ENCODE measurements at regions not wholly inside any gene's neighbourhood (a gene's known extent, or its start where the extent isn't known, plus 50 kb on each side); places are given as distances from the start of the nearest gene placed in this dataset.

- CTCF ChIA-PET (ENCODE audit: unreplicated experiment) = no interaction called here
- Histone ChIP-seq H3K4me1 (ENCODE audit: insufficient read depth, low read length, poor library complexity, severe bottlenecking) (no peaks in the 10 kb centered on the region), H2AFZ (ENCODE audit: low read length) (no peak overlapping the region), H3K79me2 (ENCODE audit: insufficient read depth, low read depth, low read length) (no peaks in the 10 kb centered on the region), H3K36me3 (ENCODE audit: insufficient read depth, low read length) (no peaks in the 10 kb centered on the region), H3K4me3 (ENCODE audit: low read depth, low read length, poor library complexity, severe bottlenecking) (no peak overlapping the region), H3K27ac (ENCODE audit: low read depth, low read length, poor library complexity, severe bottlenecking) (no peak overlapping the region), H3K9me3 (ENCODE audit: low read length) (no peaks in the 10 kb centered on the region), H3K4me2 (ENCODE audit: low read length) (no peak overlapping the region), H4K20me1 (ENCODE audit: insufficient read depth, low read length) (no peaks in the 10 kb centered on the region), H3K9me2 (ENCODE audit: insufficient read depth, low read length) (no peaks in the 10 kb centered on the region)
- intact Hi-C loops (cut with micrococcal nuclease; ENCODE audit: unreplicated experiment) = no loop called here
- TF ChIP-seq CTCF (conservative IDR thresholded peaks at IDR 0.05; ENCODE audit: low read length) (no peak), EZH2phosphoT487 (IDR thresholded peaks at IDR 0.05; ENCODE audit: borderline replicate concordance, low read depth, low read length) (no peak)
- BruUV-seq (replicated peaks) = no TSS peak
- DNase-seq (ENCODE audit: low spot score) = no peak
- POLR2A ChIA-PET = no interaction called here
Observed at GRCh38 chr13:103948426-103948825, 882.2 kb upstream of the SLC10A2 start.

DNA sequence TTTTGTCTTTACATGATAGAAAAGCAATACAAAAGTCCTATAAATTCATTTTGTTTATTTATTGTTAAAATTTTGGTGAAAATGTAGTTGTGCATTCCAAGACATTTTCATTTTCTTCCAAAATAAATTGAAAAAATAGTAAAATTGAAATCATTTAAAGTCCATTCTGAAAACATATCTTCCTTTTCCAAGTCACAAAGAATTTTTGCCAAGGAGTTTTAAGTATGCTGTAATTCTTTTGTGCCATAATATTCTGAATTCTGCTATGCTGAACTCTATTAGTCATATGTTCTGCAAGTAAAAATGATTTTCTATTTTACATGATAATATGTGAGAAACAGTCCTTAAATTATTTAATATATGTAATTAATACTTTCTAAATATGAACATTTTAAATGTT is 879.6 kb upstream of the SLC10A2 start:
- Histone ChIP-seq H3K4me1 (ENCODE audit: insufficient read depth, low read length, poor library complexity, severe bottlenecking) (no peaks in the 10 kb centered on the region), H3K4me3 (ENCODE audit: low read depth, low read length, poor library complexity, severe bottlenecking) (no peak overlapping the region), H3K27ac (ENCODE audit: low read depth, low read length, poor library complexity, severe bottlenecking) (no peak overlapping the region), H3K4me2 (ENCODE audit: low read length) (no peak overlapping the region), H3K9me3 (ENCODE audit: low read length) (no peaks in the 10 kb centered on the region), H2AFZ (ENCODE audit: low read length) (no peak overlapping the region), H4K20me1 (ENCODE audit: insufficient read depth, low read length) (no peaks in the 10 kb centered on the region), H3K36me3 (ENCODE audit: insufficient read depth, low read length) (no peaks in the 10 kb centered on the region), H3K9me2 (ENCODE audit: insufficient read depth, low read length) (no peaks in the 10 kb centered on the region), H3K79me2 (ENCODE audit: insufficient read depth, low read depth, low read length) (no peaks in the 10 kb centered on the region)
- DNase-seq (ENCODE audit: low spot score) = no peak
- no peak for TF ChIP-seq CTCF (conservative IDR thresholded peaks at IDR 0.05; ENCODE audit: low read length)
- no peak for TF ChIP-seq EZH2phosphoT487 (IDR thresholded peaks at IDR 0.05; ENCODE audit: borderline replicate concordance, low read depth, low read length)
- ChIA-PET POLR2A (no interaction called here), CTCF (ENCODE audit: unreplicated experiment) (no interaction called here)
- intact Hi-C loops (cut with micrococcal nuclease; ENCODE audit: unreplicated experiment) = no loop called here
- BruUV-seq (replicated peaks) = no TSS peak

DNA sequence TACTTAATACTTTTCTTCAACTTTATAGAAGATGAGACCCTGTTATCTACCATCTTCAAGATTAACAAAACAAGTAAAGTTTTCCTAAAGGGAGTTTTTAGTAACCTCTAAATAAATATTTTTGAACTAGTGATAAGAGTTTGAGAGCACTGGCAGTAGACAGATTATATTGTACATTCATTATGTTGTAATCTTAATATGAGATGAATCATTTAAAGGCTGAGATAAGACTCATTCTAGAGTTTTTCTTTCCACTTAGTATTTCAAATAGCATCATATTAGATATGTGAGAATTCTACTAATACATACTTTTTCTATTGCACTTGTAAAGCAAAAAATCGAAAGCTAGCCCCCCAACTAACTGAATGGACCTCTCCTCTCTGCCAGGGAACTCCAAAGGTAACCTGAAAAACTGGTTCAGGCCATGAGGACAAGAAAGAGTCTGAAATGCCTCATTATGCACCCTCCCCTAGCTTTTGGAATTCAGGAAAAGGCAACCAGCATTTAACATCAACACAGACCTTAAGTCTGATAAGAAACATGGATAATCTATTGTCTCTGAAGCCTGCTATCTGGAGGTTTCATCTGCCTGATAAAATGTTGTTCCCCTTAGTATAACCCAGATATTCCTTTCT is 875.4 kb upstream of the SLC10A2 start:
- Histone ChIP-seq H3K4me2 (ENCODE audit: low read length) (no peak overlapping the region), H3K9me2 (ENCODE audit: insufficient read depth, low read length) (no peaks in the 10 kb centered on the region), H2AFZ (ENCODE audit: low read length) (no peak overlapping the region), H3K36me3 (ENCODE audit: insufficient read depth, low read length) (no peaks in the 10 kb centered on the region), H4K20me1 (ENCODE audit: insufficient read depth, low read length) (no peaks in the 10 kb centered on the region), H3K9me3 (ENCODE audit: low read length) (no peaks in the 10 kb centered on the region), H3K4me3 (ENCODE audit: low read depth, low read length, poor library complexity, severe bottlenecking) (no peak overlapping the region), H3K4me1 (ENCODE audit: insufficient read depth, low read length, poor library complexity, severe bottlenecking) (no peaks in the 10 kb centered on the region), H3K79me2 (ENCODE audit: insufficient read depth, low read depth, low read length) (no peaks in the 10 kb centered on the region), H3K27ac (ENCODE audit: low read depth, low read length, poor library complexity, severe bottlenecking) (no peak overlapping the region)
- POLR2A ChIA-PET = no interaction called here
- CTCF ChIA-PET (ENCODE audit: unreplicated experiment) = no interaction called here
- no peak for DNase-seq (ENCODE audit: low spot score)
- BruUV-seq (replicated peaks) = no TSS peak
- intact Hi-C loops (cut with micrococcal nuclease; ENCODE audit: unreplicated experiment) = no loop called here
- TF ChIP-seq EZH2phosphoT487 (IDR thresholded peaks at IDR 0.05; ENCODE audit: borderline replicate concordance, low read depth, low read length) = no peak
- no peak for TF ChIP-seq CTCF (conservative IDR thresholded peaks at IDR 0.05; ENCODE audit: low read length)

Measured in OCI-LY7 (cell line).